ENCODE measurements at regions not wholly inside any gene's neighbourhood (a gene's known extent, or its start where the extent isn't known, plus 50 kb on each side); places are given as distances from the start of the nearest gene placed in this dataset.

DNA sequence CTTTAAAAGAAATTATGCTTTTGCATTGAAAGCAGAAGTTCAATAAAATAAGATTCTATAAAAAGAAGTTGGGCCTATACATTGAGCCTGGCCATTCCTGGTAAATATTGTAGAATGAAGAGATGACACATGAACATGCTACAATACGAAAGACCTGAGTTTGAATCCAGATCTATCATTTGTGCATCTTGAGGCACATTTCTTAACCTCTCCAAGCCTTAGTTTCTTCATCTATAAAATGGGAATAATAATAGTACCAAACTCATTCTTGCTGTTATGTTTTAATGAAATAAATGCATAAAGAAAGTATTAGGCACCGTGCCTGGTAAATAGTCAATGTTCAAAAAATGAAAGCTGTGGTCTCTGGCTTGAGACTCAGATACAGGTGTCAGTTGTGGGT, 76.9 kb upstream of the PHACTR2 start:
- TF ChIP-seq EZH2 (IDR thresholded peaks at IDR 0.05; ENCODE audit: insufficient read depth, poor library complexity, severe bottlenecking), result no peak
- TF ChIP-seq EZH2phosphoT487 (IDR thresholded peaks at IDR 0.05; ENCODE audit: insufficient read depth, low read depth), result no peak
